GM12878 (cell line): ENCODE measurements at regions not wholly inside any gene's neighbourhood (a gene's known extent, or its start where the extent isn't known, plus 50 kb on each side); places are given as distances from the start of the nearest gene placed in this dataset.
A peak's percentile ranks its signal among the peaks of the same experiment; 100 is the strongest.

Source experiments
- ATAC-seq: fragments of 200-7000 bp; cut with Tn5 transposase; 3 replicates; pipeline ENCODE4 v1.9.1; 2020; ENCODE audit warnings: mild to moderate bottlenecking, moderate library complexity
- BruUV-seq: library from RNA; stranded (reverse); fragments of 400-500 nt; replicated peaks from 2 replicates; lab custom pipeline; 2021; lab: Mats Ljungman, UMichigan
- CTCF ChIA-PET: fragments of 300-600 bp; sonication (Branson Sonifier 250); formaldehyde crosslinking; extraction: SDS; loops from one replicate; lab custom pipeline; 2021; ENCODE audit warnings: inconsistent platforms; lab: Yijun Ruan, JAX
- POLR2A ChIA-PET: fragments of 350-600 bp; formaldehyde crosslinking; extraction: SDS; loops from one replicate; lab custom pipeline; 2021; ENCODE audit warnings: inconsistent platforms; lab: Charles Lee
- RAD21 ChIA-PET: fragments of 300-600 bp; sonication (Branson Sonifier 250); formaldehyde crosslinking; loops from one replicate; lab custom pipeline; 2023; ENCODE audit warnings: antibody characterized with exemption; ENCODE audit not compliant: unreplicated experiment; lab: Charles Lee
- SMC1A ChIA-PET: fragments of 300-600 bp; sonication (Branson Sonifier 250); formaldehyde crosslinking; loops from one replicate; lab custom pipeline; 2023; ENCODE audit not compliant: unreplicated experiment, uncharacterized antibody; lab: Charles Lee
- DNase-seq: peaks from one replicate; pipeline ENCODE4 v3.0.0-alpha.2; 2011; ENCODE audit warnings: low read depth, low spot score
- FAIRE-seq: peaks from 3 replicates; lab custom pipeline; 2011; peaks lifted over from hg19 to GRCh38; lab: Jason Lieb, UNC
- H2AFZ ChIP-seq: 2 replicates; pipeline ENCODE4 v1.6.0; 2011; ENCODE audit warnings: low read depth, low read length, control low read depth; ENCODE audit not compliant: control insufficient read depth
- H3K27ac ChIP-seq: 2 replicates; pipeline ENCODE4 v1.5.1; 2011; ENCODE audit warnings: control low read depth; ENCODE audit not compliant: control insufficient read depth, insufficient read depth
- H3K27me3 ChIP-seq, 2 experiments: replicated peaks in 1 of 2; 2 replicates each; pipeline versions ENCODE4 v1.6.0 to v1.6.1; 2011; ENCODE audit warnings: low read length in 1 of 2; ENCODE audit not compliant: control insufficient read depth in 2 of 2, insufficient read depth in 2 of 2
- H3K36me3 ChIP-seq, 2 experiments: 2 replicates each; pipeline ENCODE4 v1.5.1; 2011; ENCODE audit warnings: low read length in 1 of 2; ENCODE audit not compliant: control insufficient read depth in 2 of 2, insufficient read depth in 2 of 2
- H3K4me1 ChIP-seq: 2 replicates; pipeline ENCODE4 v1.6.1; 2011; ENCODE audit warnings: mild to moderate bottlenecking, low read length, moderate library complexity, mixed read lengths; ENCODE audit not compliant: control insufficient read depth, insufficient read depth
- H3K4me2 ChIP-seq: 2 replicates; pipeline ENCODE4 v1.6.0; 2011; ENCODE audit warnings: control low read depth; ENCODE audit not compliant: control insufficient read depth, insufficient read depth
- H3K4me3 ChIP-seq: fragments of 200-600 bp; sonication (generic); 2 replicates; pipeline ENCODE4 v1.5.1; 2016
- H3K79me2 ChIP-seq: 2 replicates; pipeline ENCODE4 v1.6.0; 2011; ENCODE audit warnings: low read length; ENCODE audit not compliant: control insufficient read depth, insufficient read depth
- H3K9ac ChIP-seq: 2 replicates; pipeline ENCODE4 v1.8.0; 2011; ENCODE audit warnings: low read length, control low read depth, mixed read lengths; ENCODE audit not compliant: control insufficient read depth, insufficient read depth
- H3K9me3 ChIP-seq: replicated peaks from 3 replicates; pipeline ENCODE4 v1.5.1; 2011; ENCODE audit warnings: mild to moderate bottlenecking, low read length; ENCODE audit not compliant: control insufficient read depth, insufficient read depth
- H4K20me1 ChIP-seq: 2 replicates; pipeline ENCODE4 v1.6.0; 2011; ENCODE audit not compliant: control insufficient read depth, insufficient read depth
- ATF7 ChIP-seq: fragments of 450-650 bp; IDR thresholded peaks from 2 replicates; pipeline ENCODE4 v1.6.1; 2016; ENCODE audit warnings: low read depth, mild to moderate bottlenecking
- FOXK2 ChIP-seq: fragments of 450-650 bp; IDR thresholded peaks from 2 replicates; pipeline ENCODE4 v1.6.1; 2017; ENCODE audit warnings: mild to moderate bottlenecking, moderate library complexity
- MTA2 ChIP-seq: fragments of 450-650 bp; IDR thresholded peaks from 2 replicates; pipeline ENCODE4 v1.6.1; 2016; ENCODE audit warnings: low read depth, mild to moderate bottlenecking, moderate library complexity
- NRF1 ChIP-seq: conservative IDR thresholded peaks from 2 replicates; pipeline ENCODE4 v1.6.1; 2011; ENCODE audit warnings: mild to moderate bottlenecking, low read depth, low read length, improper control_type of control experiment
- RELB ChIP-seq: fragments of 450-650 bp; IDR thresholded peaks from 2 replicates; pipeline ENCODE4 v1.6.1; 2017; ENCODE audit warnings: low read depth, mild to moderate bottlenecking, moderate library complexity
- SIX5 ChIP-seq: IDR thresholded peaks from 2 replicates; pipeline ENCODE4 v1.6.1; 2011; ENCODE audit warnings: mild to moderate bottlenecking, low read depth, low read length, moderate library complexity; ENCODE audit not compliant: severe bottlenecking
- SKIL ChIP-seq: fragments of 450-650 bp; IDR thresholded peaks from 2 replicates; pipeline ENCODE4 v1.6.1; 2017; ENCODE audit warnings: mild to moderate bottlenecking, low read depth, inconsistent platforms; ENCODE audit not compliant: poor library complexity, severe bottlenecking
- SMARCA5 ChIP-seq: fragments of 450-650 bp; IDR thresholded peaks from 2 replicates; pipeline ENCODE4 v1.6.1; 2017; ENCODE audit warnings: mild to moderate bottlenecking
- STAT3 ChIP-seq: IDR thresholded peaks from 2 replicates; pipeline ENCODE4 v1.6.1; 2011; ENCODE audit warnings: low read depth, low read length, improper control_type of control experiment
- ZBTB11 ChIP-seq: fragments of 450-650 bp; formaldehyde crosslinking; IDR thresholded peaks from 2 replicates; pipeline ENCODE4 v1.5.0; 2022; ENCODE audit warnings: mild to moderate bottlenecking, missing genetic modification characterization
- ZNF622 ChIP-seq: fragments of 450-650 bp; IDR thresholded peaks from 2 replicates; pipeline ENCODE4 v1.6.1; 2017; ENCODE audit warnings: mild to moderate bottlenecking, inconsistent platforms
- ZSCAN29 ChIP-seq: fragments of 450-650 bp; IDR thresholded peaks from 2 replicates; pipeline ENCODE4 v1.6.1; 2017; ENCODE audit warnings: mild to moderate bottlenecking, moderate library complexity
- WGBS: methylation state at CpG from one replicate; pipeline ENCODE4 v1.1.6; 2016; ENCODE audit warnings: low lambda C conversion rate; ENCODE audit not compliant: insufficient replicate concordance, insufficient coverage; ENCODE audit errors: missing lambda C conversion rate; 5-methylcytosine and 5-hydroxymethylcytosine counted together
- in situ Hi-C: fragments of 300-500 bp; cut with MboI; formaldehyde crosslinking; loops from 9 replicates; pipeline ENCODE4 v1.14.3; 2018; ENCODE audit warnings: mixed read lengths
- intact Hi-C: fragments of 100-400 bp; cut with micrococcal nuclease; formaldehyde crosslinking; loops from one replicate; pipeline ENCODE4 v1.14.2; 2022; ENCODE audit not compliant: unreplicated experiment

GRCh38 chr13:73335210-73335609 lies 276.4 kb downstream of the KLF5 start:
- no peaks in the 10 kb centered on the region for H3K79me2 ChIP-seq
- ChIA-PET SMC1A (no interaction called here), CTCF (no interaction called here), POLR2A (no interaction called here), RAD21 (no interaction called here)
- no peaks in the 10 kb centered on the region for H3K27me3 ChIP-seq
- no peak for FAIRE-seq
- no peaks in the 10 kb centered on the region for H3K4me1 ChIP-seq
- no peak overlapping the region for H2AFZ ChIP-seq
- 11% methylated on average over 5 of the region's 5 CpGs for WGBS
- TF ChIP-seq SKIL (no peak), STAT3 (no peak), ZBTB11 (CRISPR knock-in tag) (no peak), SIX5 (no peak), ATF7 (peak; percentile 27; the same call in 1 of the 2 replicates), RELB (peak; percentile 26; the same call in 1 of the 2 replicates), MTA2 (peak; percentile 45; the same call in 1 of the 2 replicates), ZNF622 (no peak), FOXK2 (no peak), SMARCA5 (no peak), ZSCAN29 (no peak), NRF1 (no peak)
- TF ChIP-seq, all 136 proteins: peak for 3
- intact Hi-C loops, result no loop called here
- no peak overlapping the region for H3K4me3 ChIP-seq
- peak; percentile 24 for DNase-seq
- no peaks in the 10 kb centered on the region for H4K20me1 ChIP-seq
- H3K27ac ChIP-seq, result no peak overlapping the region
- ATAC-seq, result peak; percentile 97
- H3K9ac ChIP-seq, result no peak overlapping the region
- no peaks in the 10 kb centered on the region for H3K9me3 ChIP-seq
- in situ Hi-C loops, result no loop called here
- H3K4me2 ChIP-seq, result no peak overlapping the region
- no peaks in the 10 kb centered on the region for H3K36me3 ChIP-seq
- no TSS peak for BruUV-seq
